ENCODE measurements at regions not wholly inside any gene's neighbourhood (a gene's known extent, or its start where the extent isn't known, plus 50 kb on each side); places are given as distances from the start of the nearest gene placed in this dataset.

DNA sequence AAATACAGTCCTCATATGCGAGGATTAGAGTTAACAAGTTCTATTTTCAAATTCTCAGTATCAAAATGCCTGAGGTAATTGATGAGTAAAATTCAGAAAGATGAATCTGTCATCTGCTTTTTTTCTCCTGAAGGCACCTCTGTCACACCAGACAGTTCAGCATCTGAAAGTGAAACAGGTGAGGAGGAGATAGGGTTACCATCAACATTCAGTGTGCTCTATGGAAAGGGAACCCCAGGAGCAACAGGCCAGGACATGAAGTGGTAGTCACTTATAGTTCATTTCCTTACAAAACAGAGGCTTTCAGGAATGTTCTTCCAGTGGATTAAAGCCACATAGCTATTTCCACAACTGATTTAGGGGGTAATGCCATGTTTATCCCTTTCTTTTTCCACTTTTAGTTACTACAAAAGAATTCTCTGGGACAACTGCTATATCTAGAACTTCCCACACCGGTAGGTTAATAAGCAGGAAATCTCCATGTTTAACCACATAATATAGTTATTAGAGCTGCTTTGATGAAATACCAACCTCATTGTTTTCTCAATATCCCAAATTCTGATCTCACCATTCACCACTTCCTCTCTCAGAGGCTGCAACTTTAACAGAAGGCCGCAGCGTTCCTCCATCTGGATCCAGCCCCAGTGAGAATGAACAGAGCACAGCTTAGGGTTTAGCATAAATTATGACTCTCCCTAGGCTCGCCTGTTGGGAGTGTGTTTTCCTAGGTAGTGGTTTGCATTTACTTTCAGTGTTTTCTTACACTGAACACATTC is 177.0 kb upstream of the CNTN1 start:
- Histone ChIP-seq H3K27ac (no peak overlapping the region), H3K36me3 (replicated peaks) (no peaks in the 10 kb centered on the region), H3K27me3 (replicated peaks) (no peaks in the 10 kb centered on the region), H3K4me3 (ENCODE audit: low read depth, low read length) (no peak overlapping the region)
- in situ Hi-C loops (cut with HindIII; ENCODE audit: low pct_ligation_motif_present, low sequenced_read_pairs): no loop called here
- TF ChIP-seq, protein P1, sequence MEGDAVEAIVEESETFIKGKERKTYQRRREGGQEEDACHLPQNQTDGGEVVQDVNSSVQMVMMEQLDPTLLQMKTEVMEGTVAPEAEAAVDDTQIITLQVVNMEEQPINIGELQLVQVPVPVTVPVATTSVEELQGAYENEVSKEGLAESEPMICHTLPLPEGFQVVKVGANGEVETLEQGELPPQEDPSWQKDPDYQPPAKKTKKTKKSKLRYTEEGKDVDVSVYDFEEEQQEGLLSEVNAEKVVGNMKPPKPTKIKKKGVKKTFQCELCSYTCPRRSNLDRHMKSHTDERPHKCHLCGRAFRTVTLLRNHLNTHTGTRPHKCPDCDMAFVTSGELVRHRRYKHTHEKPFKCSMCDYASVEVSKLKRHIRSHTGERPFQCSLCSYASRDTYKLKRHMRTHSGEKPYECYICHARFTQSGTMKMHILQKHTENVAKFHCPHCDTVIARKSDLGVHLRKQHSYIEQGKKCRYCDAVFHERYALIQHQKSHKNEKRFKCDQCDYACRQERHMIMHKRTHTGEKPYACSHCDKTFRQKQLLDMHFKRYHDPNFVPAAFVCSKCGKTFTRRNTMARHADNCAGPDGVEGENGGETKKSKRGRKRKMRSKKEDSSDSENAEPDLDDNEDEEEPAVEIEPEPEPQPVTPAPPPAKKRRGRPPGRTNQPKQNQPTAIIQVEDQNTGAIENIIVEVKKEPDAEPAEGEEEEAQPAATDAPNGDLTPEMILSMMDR (IDR thresholded peaks at IDR 0.05; ENCODE audit: low read depth, low read length, missing control alignments): no peak
- DNase-seq: no peak

DNA sequence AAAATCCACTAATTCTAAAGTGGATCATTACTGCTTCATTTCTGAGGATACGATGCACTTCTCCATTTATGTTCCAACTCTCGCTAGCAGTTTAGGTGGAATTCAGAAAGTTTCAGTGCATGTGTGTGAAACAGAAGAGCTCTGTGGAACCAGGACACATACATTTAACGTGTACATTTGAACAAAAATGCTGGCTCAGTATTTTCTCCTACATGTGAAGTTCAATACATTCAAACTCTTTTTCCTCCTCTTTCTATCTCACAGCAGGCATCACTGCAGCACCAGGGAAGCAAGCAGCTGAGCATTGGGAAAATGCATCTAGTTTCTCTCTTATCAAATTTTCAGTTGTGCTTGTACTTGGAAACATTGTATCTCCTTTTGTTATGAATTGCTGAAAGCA is 169.4 kb upstream of the CNTN1 start:
- no peaks in the 10 kb centered on the region for H3K27me3 ChIP-seq (replicated peaks)
- no peak overlapping the region for H3K4me3 ChIP-seq (ENCODE audit: low read depth, low read length)
- TF ChIP-seq, protein P1 (IDR thresholded peaks at IDR 0.05; ENCODE audit: low read depth, low read length, missing control alignments): no peak
- DNase-seq: no peak
- in situ Hi-C loops (cut with HindIII; ENCODE audit: low pct_ligation_motif_present, low sequenced_read_pairs): no loop called here
- no peaks in the 10 kb centered on the region for H3K36me3 ChIP-seq (replicated peaks)
- no peak overlapping the region for H3K27ac ChIP-seq

DNA sequence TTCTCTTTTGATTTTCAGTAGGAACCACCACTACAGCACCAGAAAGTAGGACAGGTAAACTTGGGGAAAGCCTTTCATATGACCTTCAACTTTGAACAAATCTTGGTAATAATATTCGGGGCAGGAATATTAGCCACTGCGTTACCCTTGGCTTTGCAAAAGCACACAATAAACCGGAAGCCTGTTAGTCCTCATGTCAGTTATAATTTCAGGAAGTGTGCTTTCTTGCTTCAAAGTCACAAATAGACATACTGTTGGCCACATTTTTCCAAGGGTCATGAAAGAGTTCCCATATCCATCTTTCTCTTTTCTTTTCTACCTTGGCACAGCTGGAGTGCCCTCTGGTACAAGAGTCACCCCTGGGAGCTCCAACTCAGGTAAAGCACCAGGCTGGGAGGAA is 167.2 kb upstream of the CNTN1 start:
- H3K27ac ChIP-seq: no peak overlapping the region
- no peaks in the 10 kb centered on the region for H3K36me3 ChIP-seq (replicated peaks)
- H3K27me3 ChIP-seq (replicated peaks): no peaks in the 10 kb centered on the region
- no peak for DNase-seq
- TF ChIP-seq, protein P1 (IDR thresholded peaks at IDR 0.05; ENCODE audit: low read depth, low read length, missing control alignments): no peak
- in situ Hi-C loops (cut with HindIII; ENCODE audit: low pct_ligation_motif_present, low sequenced_read_pairs): no loop called here
- H3K4me3 ChIP-seq (ENCODE audit: low read depth, low read length): no peak overlapping the region

DNA sequence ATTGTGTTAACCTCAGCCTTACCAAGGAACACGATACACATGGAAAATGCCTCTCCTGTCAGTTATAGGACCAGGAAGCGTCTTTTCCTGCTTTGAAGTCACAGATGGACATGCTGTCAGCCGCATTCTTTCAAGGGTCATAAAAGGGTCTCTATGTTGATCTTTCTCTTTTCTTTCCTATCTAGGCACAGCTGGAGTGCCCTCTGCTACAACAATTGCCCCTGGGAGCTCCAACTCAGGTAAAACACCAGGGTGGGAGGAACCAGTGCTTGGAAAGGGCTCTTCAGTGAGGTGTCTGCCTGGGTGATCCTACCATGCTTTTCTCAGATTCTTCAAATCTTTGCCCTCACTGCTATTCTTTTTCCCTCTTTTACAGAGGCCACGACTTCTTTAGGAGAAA is 157.4 kb upstream of the CNTN1 start:
- in situ Hi-C loops (cut with HindIII; ENCODE audit: low pct_ligation_motif_present, low sequenced_read_pairs): no loop called here
- no peaks in the 10 kb centered on the region for H3K36me3 ChIP-seq (replicated peaks)
- H3K27me3 ChIP-seq (replicated peaks): no peaks in the 10 kb centered on the region
- DNase-seq: no peak
- TF ChIP-seq, protein P1 (IDR thresholded peaks at IDR 0.05; ENCODE audit: low read depth, low read length, missing control alignments): no peak
- H3K27ac ChIP-seq: no peak overlapping the region
- no peak overlapping the region for H3K4me3 ChIP-seq (ENCODE audit: low read depth, low read length)

GRCh38 chr12:40551466-40551865 is 140.8 kb upstream of the CNTN1 start:
- no peaks in the 10 kb centered on the region for H3K36me3 ChIP-seq (replicated peaks)
- TF ChIP-seq, protein P1 (IDR thresholded peaks at IDR 0.05; ENCODE audit: low read depth, low read length, missing control alignments): no peak
- no peak overlapping the region for H3K4me3 ChIP-seq (ENCODE audit: low read depth, low read length)
- H3K27me3 ChIP-seq (replicated peaks): no peaks in the 10 kb centered on the region
- DNase-seq: no peak
- in situ Hi-C loops (cut with HindIII; ENCODE audit: low pct_ligation_motif_present, low sequenced_read_pairs): no loop called here
- no peak overlapping the region for H3K27ac ChIP-seq

DNA sequence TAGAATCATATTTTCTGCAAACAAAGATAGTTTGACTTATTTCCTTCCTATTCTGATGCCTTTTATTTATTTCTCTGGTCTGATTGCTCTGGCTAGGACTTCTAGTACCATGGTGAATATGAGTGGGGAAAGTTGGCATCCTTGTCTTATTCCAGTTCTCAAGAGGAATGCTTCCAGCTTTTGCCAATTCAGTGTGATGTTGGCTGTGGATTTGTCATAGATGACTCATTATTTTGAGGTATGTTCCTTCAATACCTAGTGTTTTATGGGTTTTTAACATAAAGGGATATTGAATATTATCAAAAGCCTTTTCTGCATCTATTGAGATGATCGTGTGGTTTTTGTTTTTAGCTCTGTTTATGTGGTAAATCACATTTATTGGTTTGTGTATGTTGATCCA is 139.4 kb upstream of the CNTN1 start:
- H3K36me3 ChIP-seq (replicated peaks): no peaks in the 10 kb centered on the region
- TF ChIP-seq, protein P1 (IDR thresholded peaks at IDR 0.05; ENCODE audit: low read depth, low read length, missing control alignments): no peak
- no peak overlapping the region for H3K27ac ChIP-seq
- in situ Hi-C loops (cut with HindIII; ENCODE audit: low pct_ligation_motif_present, low sequenced_read_pairs): no loop called here
- no peak for DNase-seq
- no peak overlapping the region for H3K4me3 ChIP-seq (ENCODE audit: low read depth, low read length)
- H3K27me3 ChIP-seq (replicated peaks): no peaks in the 10 kb centered on the region

Measured in brain microvascular endothelial cell (primary cell).